Testis (tissue), 2 donors: ENCODE measurements at regions not wholly inside any gene's neighbourhood (a gene's known extent, or its start where the extent isn't known, plus 50 kb on each side); places are given as distances from the start of the nearest gene placed in this dataset.

Experiments
- POLR2A ChIP-seq: fragments of 450-650 bp; IDR thresholded peaks from one replicate; pipeline ENCODE4 v1.6.1; 2017; ENCODE audit warnings: antibody characterized with exemption, mild to moderate bottlenecking, moderate library complexity
- TF ChIP-seq, protein P1 (sequence below), 3 experiments: fragments of 450-650 bp in 2 of 3; fragments of 200-600 bp in 1 of 3; sonication (generic) in 1 of 3; IDR thresholded peaks; one replicate each; pipeline ENCODE4 v1.5.1; 2016 to 2019; ENCODE audit warnings: antibody characterized with exemption in 3 of 3, mild to moderate bottlenecking in 2 of 3, moderate library complexity in 1 of 3

DNA sequence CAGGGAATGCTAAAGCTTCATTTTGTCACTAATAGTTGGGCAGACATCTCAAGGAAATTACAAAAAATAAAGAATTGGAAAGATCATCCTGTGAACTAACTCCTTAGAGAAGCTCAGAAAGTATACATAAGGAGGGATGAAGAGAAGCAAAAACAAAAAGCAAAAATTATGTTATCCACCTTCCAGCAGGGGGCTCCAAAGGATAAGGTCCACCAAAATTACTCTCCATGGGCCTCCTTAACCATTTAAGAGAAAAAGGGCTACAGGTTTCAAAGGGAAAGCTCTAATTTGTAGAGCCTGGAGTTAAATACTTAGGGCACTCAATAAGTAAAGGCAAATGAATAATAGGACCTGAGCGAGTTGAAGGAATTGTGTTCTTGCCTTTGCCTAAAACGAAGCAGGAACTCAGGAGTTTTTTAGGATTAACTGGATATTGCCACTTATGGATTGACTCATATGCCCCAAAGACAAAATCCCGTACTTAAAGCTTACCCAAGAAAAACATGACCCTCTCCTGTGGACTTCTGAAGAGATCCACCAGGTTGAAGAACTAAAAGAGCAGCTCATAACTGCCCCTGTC is 1167.9 kb downstream of the DSC3 start:
- TF ChIP-seq, protein P1, sequence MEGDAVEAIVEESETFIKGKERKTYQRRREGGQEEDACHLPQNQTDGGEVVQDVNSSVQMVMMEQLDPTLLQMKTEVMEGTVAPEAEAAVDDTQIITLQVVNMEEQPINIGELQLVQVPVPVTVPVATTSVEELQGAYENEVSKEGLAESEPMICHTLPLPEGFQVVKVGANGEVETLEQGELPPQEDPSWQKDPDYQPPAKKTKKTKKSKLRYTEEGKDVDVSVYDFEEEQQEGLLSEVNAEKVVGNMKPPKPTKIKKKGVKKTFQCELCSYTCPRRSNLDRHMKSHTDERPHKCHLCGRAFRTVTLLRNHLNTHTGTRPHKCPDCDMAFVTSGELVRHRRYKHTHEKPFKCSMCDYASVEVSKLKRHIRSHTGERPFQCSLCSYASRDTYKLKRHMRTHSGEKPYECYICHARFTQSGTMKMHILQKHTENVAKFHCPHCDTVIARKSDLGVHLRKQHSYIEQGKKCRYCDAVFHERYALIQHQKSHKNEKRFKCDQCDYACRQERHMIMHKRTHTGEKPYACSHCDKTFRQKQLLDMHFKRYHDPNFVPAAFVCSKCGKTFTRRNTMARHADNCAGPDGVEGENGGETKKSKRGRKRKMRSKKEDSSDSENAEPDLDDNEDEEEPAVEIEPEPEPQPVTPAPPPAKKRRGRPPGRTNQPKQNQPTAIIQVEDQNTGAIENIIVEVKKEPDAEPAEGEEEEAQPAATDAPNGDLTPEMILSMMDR (IDR thresholded peaks at IDR 0.05) = peak in 2 of 3 experiments; percentile 40 to 50
- no peak for TF ChIP-seq POLR2A
